ENCODE measurements at regions not wholly inside any gene's neighbourhood (a gene's known extent, or its start where the extent isn't known, plus 50 kb on each side); places are given as distances from the start of the nearest gene placed in this dataset.

DNA sequence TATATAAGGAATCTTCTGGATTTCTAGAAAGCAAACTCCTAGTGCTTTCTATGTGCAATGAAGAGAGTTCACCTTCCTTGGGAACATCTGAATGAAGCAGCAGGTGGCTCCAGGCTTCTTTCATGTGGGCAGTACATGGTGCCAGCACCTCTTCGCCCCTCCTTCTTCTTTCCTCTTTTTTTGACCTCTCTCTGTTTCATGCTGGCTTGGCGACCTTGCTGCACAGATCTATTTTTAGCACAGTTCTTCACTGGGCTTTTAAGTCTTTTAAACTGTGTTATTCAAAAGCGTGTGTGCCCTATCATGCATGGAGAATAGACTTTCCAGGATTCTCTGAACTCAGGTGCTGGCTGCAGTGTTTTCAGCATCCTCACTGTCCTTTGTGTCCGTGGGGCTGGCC, 400.3 kb upstream of the PRKCQ start:
- Histone ChIP-seq H3K27me3 (ENCODE audit: control insufficient read depth in 1 of 2, insufficient read depth in 2 of 2, low read length in 2 of 2) (no peaks in the 10 kb centered on the region), H3K4me3 (ENCODE audit: low read depth in 1 of 2, low read length in 2 of 2) (no peak overlapping the region), H3K27ac (ENCODE audit: low read depth in 2 of 2, low read length in 1 of 2) (no peak overlapping the region), H3K4me1 (ENCODE audit: control insufficient read depth in 2 of 2, insufficient read depth in 2 of 2, low read length in 1 of 2) (no peaks in the 10 kb centered on the region), H3K9me3 (ENCODE audit: control insufficient read depth in 2 of 2, insufficient read depth in 1 of 2, low read depth in 1 of 2, low read length in 1 of 2) (peaks cover 0 to 5% of the 10 kb centered on the region in 2 donors), H3K36me3 (ENCODE audit: control insufficient read depth in 2 of 2, insufficient read depth in 2 of 2, low read length in 1 of 2) (no peaks in the 10 kb centered on the region)
- 57 to 59% methylated on average over 4 of the region's 4 CpGs for WGBS, 2 donors

DNA sequence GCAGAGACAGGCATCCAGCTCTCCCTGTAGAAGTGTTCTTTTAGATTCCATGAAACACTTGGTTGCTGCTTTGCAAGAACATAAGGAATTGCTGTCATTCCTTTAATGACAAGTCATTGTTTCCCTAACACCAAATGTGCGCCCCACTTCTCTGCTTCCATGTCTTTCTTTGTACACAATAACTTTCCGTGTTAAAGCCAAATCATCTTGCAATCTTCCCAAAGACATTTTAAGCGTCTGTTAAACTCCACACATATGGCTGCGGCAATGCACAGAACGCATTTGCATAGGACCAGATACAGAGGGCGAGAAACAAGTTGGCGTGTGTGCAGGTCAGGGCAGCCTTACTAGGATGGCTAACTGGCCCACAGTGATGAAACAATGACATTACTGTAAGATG, 399.3 kb upstream of the PRKCQ start:
- Histone ChIP-seq H3K9me3 (ENCODE audit: control insufficient read depth in 2 of 2, insufficient read depth in 1 of 2, low read depth in 1 of 2, low read length in 1 of 2) (peaks cover 0 to 5% of the 10 kb centered on the region in 2 donors), H3K4me1 (ENCODE audit: control insufficient read depth in 2 of 2, insufficient read depth in 2 of 2, low read length in 1 of 2) (no peaks in the 10 kb centered on the region), H3K27ac (ENCODE audit: low read depth in 2 of 2, low read length in 1 of 2) (no peak overlapping the region), H3K27me3 (ENCODE audit: control insufficient read depth in 1 of 2, insufficient read depth in 2 of 2, low read length in 2 of 2) (no peaks in the 10 kb centered on the region), H3K36me3 (ENCODE audit: control insufficient read depth in 2 of 2, insufficient read depth in 2 of 2, low read length in 1 of 2) (no peaks in the 10 kb centered on the region), H3K4me3 (ENCODE audit: low read depth in 1 of 2, low read length in 2 of 2) (no peak overlapping the region)
- 85 to 87% methylated on average over 7 of the region's 7 CpGs for WGBS, 2 donors

GRCh38 chr10:6978187-6978627, 398.1 kb upstream of the PRKCQ start:
- no peaks in the 10 kb centered on the region for H3K36me3 ChIP-seq (ENCODE audit: control insufficient read depth in 2 of 2, insufficient read depth in 2 of 2, low read length in 1 of 2)
- H3K4me3 ChIP-seq (ENCODE audit: low read depth in 1 of 2, low read length in 2 of 2), result no peak overlapping the region
- no peak overlapping the region for H3K27ac ChIP-seq (ENCODE audit: low read depth in 2 of 2, low read length in 1 of 2)
- peaks cover 0 to 5% of the 10 kb centered on the region in 2 donors for H3K9me3 ChIP-seq (ENCODE audit: control insufficient read depth in 2 of 2, insufficient read depth in 1 of 2, low read depth in 1 of 2, low read length in 1 of 2)
- 50 to 55% methylated on average over 5 of the region's 5 CpGs for WGBS, 2 donors
- no peaks in the 10 kb centered on the region for H3K27me3 ChIP-seq (ENCODE audit: control insufficient read depth in 1 of 2, insufficient read depth in 2 of 2, low read length in 2 of 2)
- no peaks in the 10 kb centered on the region for H3K4me1 ChIP-seq (ENCODE audit: control insufficient read depth in 2 of 2, insufficient read depth in 2 of 2, low read length in 1 of 2)

DNA sequence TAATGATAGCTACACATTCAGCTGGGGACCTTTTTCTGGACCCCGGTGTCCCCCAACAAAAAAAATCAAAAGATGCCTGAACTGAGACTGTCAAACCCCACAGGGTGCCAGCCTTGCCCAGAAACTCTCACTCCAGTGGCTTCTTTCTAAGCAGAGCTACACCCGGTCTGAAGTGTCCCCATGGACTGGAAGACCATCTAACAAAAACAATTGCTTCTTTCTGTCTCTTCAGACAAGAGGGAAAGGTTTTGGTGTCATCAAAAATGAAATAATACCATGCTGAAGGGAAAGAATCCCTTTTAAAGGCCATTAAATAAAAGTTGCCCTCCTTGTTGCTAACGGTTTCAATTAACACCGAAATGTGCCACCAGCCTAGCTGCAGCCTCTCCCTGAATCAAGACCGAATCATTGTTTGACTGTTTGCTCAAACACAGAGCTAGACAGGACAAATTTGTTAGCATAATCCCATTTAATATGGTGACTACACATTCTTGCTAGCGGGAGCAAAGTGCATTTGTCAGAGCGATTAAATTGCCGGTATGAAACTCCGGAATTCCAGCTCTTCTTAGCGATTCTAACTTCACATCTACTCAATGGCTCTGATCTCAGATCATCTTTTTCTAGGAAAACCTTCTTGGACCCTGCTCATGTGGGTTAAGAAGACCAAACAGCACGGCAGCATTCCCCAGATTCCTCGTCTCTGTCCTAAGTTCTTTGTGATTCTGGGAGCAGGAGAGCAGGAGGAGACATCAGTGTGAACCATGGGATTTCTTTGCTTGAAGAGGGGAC, 397.5 kb upstream of the PRKCQ start:
- 60 to 61% methylated on average over 12 of the region's 12 CpGs for WGBS, 2 donors

GRCh38 chr10:6973899-6974298, 393.8 kb upstream of the PRKCQ start:
- H3K4me1 ChIP-seq (ENCODE audit: control insufficient read depth in 2 of 2, insufficient read depth in 2 of 2, low read length in 1 of 2), result no peaks in the 10 kb centered on the region
- no peak overlapping the region for H3K4me3 ChIP-seq (ENCODE audit: low read depth in 1 of 2, low read length in 2 of 2)
- WGBS, 2 donors, result 69 to 70% methylated on average over 7 of the region's 7 CpGs
- H3K36me3 ChIP-seq (ENCODE audit: control insufficient read depth in 2 of 2, insufficient read depth in 2 of 2, low read length in 1 of 2), result no peaks in the 10 kb centered on the region
- H3K27me3 ChIP-seq (ENCODE audit: control insufficient read depth in 1 of 2, insufficient read depth in 2 of 2, low read length in 2 of 2), result no peaks in the 10 kb centered on the region
- no peak overlapping the region for H3K27ac ChIP-seq (ENCODE audit: low read depth in 2 of 2, low read length in 1 of 2)
- H3K9me3 ChIP-seq (ENCODE audit: control insufficient read depth in 2 of 2, insufficient read depth in 1 of 2, low read depth in 1 of 2, low read length in 1 of 2), result peaks cover 0 to 5% of the 10 kb centered on the region in 2 donors

More for the DNA sequence above, 397.5 kb upstream of the PRKCQ start:
- peaks cover 0 to 5% of the 10 kb centered on the region in 2 donors for H3K9me3 ChIP-seq (ENCODE audit: control insufficient read depth in 2 of 2, insufficient read depth in 1 of 2, low read depth in 1 of 2, low read length in 1 of 2)
- H3K27ac ChIP-seq (ENCODE audit: low read depth in 2 of 2, low read length in 1 of 2), result no peak overlapping the region
- H3K36me3 ChIP-seq (ENCODE audit: control insufficient read depth in 2 of 2, insufficient read depth in 2 of 2, low read length in 1 of 2), result no peaks in the 10 kb centered on the region
- no peak overlapping the region for H3K4me3 ChIP-seq (ENCODE audit: low read depth in 1 of 2, low read length in 2 of 2)
- H3K4me1 ChIP-seq (ENCODE audit: control insufficient read depth in 2 of 2, insufficient read depth in 2 of 2, low read length in 1 of 2), result no peaks in the 10 kb centered on the region
- no peaks in the 10 kb centered on the region for H3K27me3 ChIP-seq (ENCODE audit: control insufficient read depth in 1 of 2, insufficient read depth in 2 of 2, low read length in 2 of 2)

DNA sequence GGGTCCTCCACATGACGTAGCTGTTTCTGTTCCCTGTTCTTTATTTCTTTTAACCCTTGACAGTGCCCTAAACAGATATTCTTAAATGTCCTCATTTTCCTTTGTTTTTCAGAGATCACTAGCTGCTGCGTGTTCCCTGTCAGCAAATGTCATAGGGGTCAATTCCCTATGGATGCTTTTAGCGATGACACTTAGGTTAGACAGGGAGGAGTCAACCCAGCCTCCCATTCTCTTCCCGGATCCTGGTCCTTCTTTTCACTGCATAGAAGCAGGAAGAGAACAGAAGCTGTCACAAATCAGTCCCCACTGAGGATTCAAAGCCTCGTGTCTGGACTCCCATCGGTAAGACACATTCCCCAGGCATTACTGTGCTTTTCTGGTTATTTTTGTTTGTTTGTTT, 392.1 kb upstream of the PRKCQ start:
- no peaks in the 10 kb centered on the region for H3K4me1 ChIP-seq (ENCODE audit: control insufficient read depth in 2 of 2, insufficient read depth in 2 of 2, low read length in 1 of 2)
- H3K9me3 ChIP-seq (ENCODE audit: control insufficient read depth in 2 of 2, insufficient read depth in 1 of 2, low read depth in 1 of 2, low read length in 1 of 2), result peaks cover 0 to 5% of the 10 kb centered on the region in 2 donors
- no peaks in the 10 kb centered on the region for H3K27me3 ChIP-seq (ENCODE audit: control insufficient read depth in 1 of 2, insufficient read depth in 2 of 2, low read length in 2 of 2)
- no peak overlapping the region for H3K27ac ChIP-seq (ENCODE audit: low read depth in 2 of 2, low read length in 1 of 2)
- no peaks in the 10 kb centered on the region for H3K36me3 ChIP-seq (ENCODE audit: control insufficient read depth in 2 of 2, insufficient read depth in 2 of 2, low read length in 1 of 2)
- WGBS, 2 donors, result 65 to 68% methylated on average over 6 of the region's 6 CpGs
- H3K4me3 ChIP-seq (ENCODE audit: low read depth in 1 of 2, low read length in 2 of 2), result no peak overlapping the region

DNA sequence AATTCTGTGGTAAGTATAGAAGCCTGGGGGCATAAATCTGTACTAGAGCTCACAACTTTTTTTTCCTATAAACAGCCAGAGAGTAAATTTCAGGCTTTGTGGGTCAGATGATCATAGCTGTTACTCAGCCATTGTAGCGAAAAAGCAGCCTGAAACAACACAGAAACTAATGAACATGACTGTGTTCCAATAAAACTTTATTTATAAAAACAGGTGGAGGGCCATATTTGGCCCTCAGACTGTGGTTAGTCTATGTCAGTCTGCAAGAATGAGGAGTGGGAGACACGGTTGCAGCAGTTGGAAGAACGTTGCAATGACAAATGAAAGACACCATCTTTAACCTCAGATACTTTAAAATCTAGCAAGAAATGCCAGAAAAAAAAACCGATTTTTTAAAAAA, 389.6 kb upstream of the PRKCQ start:
- Histone ChIP-seq H3K36me3 (ENCODE audit: control insufficient read depth in 2 of 2, insufficient read depth in 2 of 2, low read length in 1 of 2) (no peaks in the 10 kb centered on the region), H3K27me3 (ENCODE audit: control insufficient read depth in 1 of 2, insufficient read depth in 2 of 2, low read length in 2 of 2) (no peaks in the 10 kb centered on the region), H3K9me3 (ENCODE audit: control insufficient read depth in 2 of 2, insufficient read depth in 1 of 2, low read depth in 1 of 2, low read length in 1 of 2) (no peaks in the 10 kb centered on the region), H3K27ac (ENCODE audit: low read depth in 2 of 2, low read length in 1 of 2) (no peak overlapping the region), H3K4me3 (ENCODE audit: low read depth in 1 of 2, low read length in 2 of 2) (no peak overlapping the region), H3K4me1 (ENCODE audit: control insufficient read depth in 2 of 2, insufficient read depth in 2 of 2, low read length in 1 of 2) (no peaks in the 10 kb centered on the region)
- WGBS, 2 donors, result 79 to 81% methylated on average over 4 of the region's 4 CpGs

- H3K27me3 ChIP-seq (ENCODE audit: control insufficient read depth in 1 of 2, insufficient read depth in 2 of 2, low read length in 2 of 2), result no peaks in the 10 kb centered on the region
- H3K4me3 ChIP-seq (ENCODE audit: low read depth in 1 of 2, low read length in 2 of 2), result no peak overlapping the region
- H3K36me3 ChIP-seq (ENCODE audit: control insufficient read depth in 2 of 2, insufficient read depth in 2 of 2, low read length in 1 of 2), result no peaks in the 10 kb centered on the region
- no peak overlapping the region for H3K27ac ChIP-seq (ENCODE audit: low read depth in 2 of 2, low read length in 1 of 2)
- H3K9me3 ChIP-seq (ENCODE audit: control insufficient read depth in 2 of 2, insufficient read depth in 1 of 2, low read depth in 1 of 2, low read length in 1 of 2), result no peaks in the 10 kb centered on the region
- 62 to 80% methylated on average over 4 of the region's 4 CpGs for WGBS, 2 donors
- H3K4me1 ChIP-seq (ENCODE audit: control insufficient read depth in 2 of 2, insufficient read depth in 2 of 2, low read length in 1 of 2), result no peaks in the 10 kb centered on the region
Observed at GRCh38 chr10:6964543-6964942, 384.5 kb upstream of the PRKCQ start.

DNA sequence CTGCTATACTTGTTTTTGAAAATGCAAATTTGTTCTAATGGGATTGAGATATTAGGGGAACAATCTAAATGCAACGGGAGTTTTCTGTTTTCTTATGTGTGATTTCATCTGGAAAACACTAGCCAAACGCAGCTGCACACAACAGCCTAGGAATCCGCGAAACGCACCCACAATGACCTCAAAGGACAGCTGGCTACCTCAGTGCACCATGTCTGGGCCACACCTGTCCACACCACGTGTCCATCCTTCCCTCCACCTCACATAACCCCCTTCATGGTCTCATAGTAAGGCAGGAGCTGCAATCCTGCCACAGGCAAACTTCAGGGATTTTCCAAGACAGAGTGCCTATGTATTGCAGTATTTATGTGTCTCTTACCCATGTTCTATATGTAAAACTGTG, 382.5 kb upstream of the PRKCQ start:
- WGBS, 2 donors, result 79% methylated on average over 6 of the region's 6 CpGs
- Histone ChIP-seq H3K27me3 (ENCODE audit: control insufficient read depth in 1 of 2, insufficient read depth in 2 of 2, low read length in 2 of 2) (no peaks in the 10 kb centered on the region), H3K4me1 (ENCODE audit: control insufficient read depth in 2 of 2, insufficient read depth in 2 of 2, low read length in 1 of 2) (no peaks in the 10 kb centered on the region), H3K4me3 (ENCODE audit: low read depth in 1 of 2, low read length in 2 of 2) (no peak overlapping the region), H3K36me3 (ENCODE audit: control insufficient read depth in 2 of 2, insufficient read depth in 2 of 2, low read length in 1 of 2) (no peaks in the 10 kb centered on the region), H3K27ac (ENCODE audit: low read depth in 2 of 2, low read length in 1 of 2) (no peak overlapping the region), H3K9me3 (ENCODE audit: control insufficient read depth in 2 of 2, insufficient read depth in 1 of 2, low read depth in 1 of 2, low read length in 1 of 2) (no peaks in the 10 kb centered on the region)

GRCh38 chr10:6958711-6959110, 378.6 kb upstream of the PRKCQ start:
- Histone ChIP-seq H3K9me3 (ENCODE audit: control insufficient read depth in 2 of 2, insufficient read depth in 1 of 2, low read depth in 1 of 2, low read length in 1 of 2) (no peaks in the 10 kb centered on the region), H3K36me3 (ENCODE audit: control insufficient read depth in 2 of 2, insufficient read depth in 2 of 2, low read length in 1 of 2) (no peaks in the 10 kb centered on the region), H3K4me3 (ENCODE audit: low read depth in 1 of 2, low read length in 2 of 2) (no peak overlapping the region), H3K27me3 (ENCODE audit: control insufficient read depth in 1 of 2, insufficient read depth in 2 of 2, low read length in 2 of 2) (no peaks in the 10 kb centered on the region), H3K4me1 (ENCODE audit: control insufficient read depth in 2 of 2, insufficient read depth in 2 of 2, low read length in 1 of 2) (no peaks in the 10 kb centered on the region), H3K27ac (ENCODE audit: low read depth in 2 of 2, low read length in 1 of 2) (no peak overlapping the region)
- whole genome bisulfite sequencing, 2 donors, result 71 to 89% methylated on average over 1 of the region's 1 CpG

Measured in esophagus (tissue), 2 donors.